H1 (cell line): ENCODE measurements at regions not wholly inside any gene's neighbourhood (a gene's known extent, or its start where the extent isn't known, plus 50 kb on each side); places are given as distances from the start of the nearest gene placed in this dataset.

ENCODE experiments used
- CTCF ChIA-PET: fragments of 300-600 bp; sonication (Branson Sonifier 250); formaldehyde crosslinking; loops from one replicate; lab custom pipeline; 2021; ENCODE audit not compliant: partially characterized antibody; lab: Charles Lee
- POLR2A ChIA-PET: fragments of 300-600 bp; sonication (Branson Sonifier 250); formaldehyde crosslinking; loops from one replicate; lab custom pipeline; 2021; ENCODE audit warnings: inconsistent platforms; ENCODE audit not compliant: partially characterized antibody; lab: Charles Lee
- DNase-seq, 2 experiments: peaks; one replicate each; pipeline versions ENCODE4 v3.0.0 to v3.0.0-alpha.2; 2010 to 2022; ENCODE audit warnings: low spot score in 2 of 2, low read depth in 1 of 2, mixed read lengths in 1 of 2
- FAIRE-seq: peaks from 2 replicates; lab custom pipeline; 2011; peaks lifted over from hg19 to GRCh38; lab: Jason Lieb, UNC
- H2AFZ ChIP-seq: 2 replicates; pipeline ENCODE4 v1.8.1; 2012; ENCODE audit warnings: low read length, inconsistent platforms
- H2AK5ac ChIP-seq: 2 replicates; pipeline ENCODE4 v1.6.1; 2013; ENCODE audit warnings: low read depth, low read length
- H2BK120ac ChIP-seq: replicated peaks from 2 replicates; pipeline ENCODE3; 2013; ENCODE audit warnings: low read depth, low read length, inconsistent platforms
- H2BK12ac ChIP-seq: 2 replicates; pipeline ENCODE4 v1.6.1; 2013; ENCODE audit warnings: low read depth, low read length
- H2BK15ac ChIP-seq: 2 replicates; pipeline ENCODE4 v1.6.1; 2013; ENCODE audit warnings: low read length
- H2BK20ac ChIP-seq: 2 replicates; pipeline ENCODE4 v1.6.1; 2013; ENCODE audit warnings: low read length
- H2BK5ac ChIP-seq: 2 replicates; pipeline ENCODE4 v1.6.1; 2013; ENCODE audit warnings: low read depth, low read length
- H3K14ac ChIP-seq: 2 replicates; pipeline ENCODE4 v1.6.1; 2013; ENCODE audit warnings: inconsistent platforms; ENCODE audit not compliant: insufficient read length
- H3K18ac ChIP-seq: 2 replicates; pipeline ENCODE4 v1.6.1; 2013; ENCODE audit warnings: low read length; ENCODE audit errors: extremely low read depth
- H3K23ac ChIP-seq: 2 replicates; pipeline ENCODE4 v1.6.1; 2013; ENCODE audit warnings: inconsistent platforms; ENCODE audit not compliant: insufficient read length
- H3K23me2 ChIP-seq: 2 replicates; pipeline ENCODE4 v1.6.1; 2013; ENCODE audit warnings: low read depth, low read length
- H3K27ac ChIP-seq: 2 replicates; pipeline ENCODE4 v1.6.1; 2011; ENCODE audit warnings: low read depth, low read length, inconsistent platforms
- H3K27me3 ChIP-seq, 4 experiments: replicated peaks in 1 of 4; 1 replicate in 1 of 4; 2 replicates in 3 of 4; pipeline versions ENCODE4 v1.6.1 to v1.8.1; 2011 to 2013; ENCODE audit warnings: low read length in 3 of 4, mild to moderate bottlenecking in 3 of 4, inconsistent platforms in 2 of 4, mixed read lengths in 2 of 4, moderate library complexity in 1 of 4; ENCODE audit not compliant: control insufficient read depth in 3 of 4, insufficient read depth in 3 of 4; ENCODE audit errors: extremely low read depth in 1 of 4
- H3K36me3 ChIP-seq, 4 experiments: 2 replicates each; pipeline versions ENCODE4 v1.6.1 to v1.8.1; 2011 to 2013; ENCODE audit warnings: mild to moderate bottlenecking in 4 of 4, low read length in 3 of 4, moderate library complexity in 2 of 4, control low read depth in 1 of 4, inconsistent platforms in 1 of 4; ENCODE audit not compliant: insufficient read depth in 4 of 4, control insufficient read depth in 2 of 4
- H3K4ac ChIP-seq: replicated peaks from 2 replicates; pipeline ENCODE3; 2013; ENCODE audit warnings: low read length, low read depth, mixed read lengths, inconsistent platforms; ENCODE audit not compliant: insufficient read length
- H3K4me1 ChIP-seq, 4 experiments: replicated peaks in 1 of 4; 1 replicate in 1 of 4; 2 replicates in 3 of 4; pipeline versions ENCODE4 v1.6.1 to v1.8.1; 2011 to 2013; ENCODE audit warnings: low read length in 3 of 4, inconsistent platforms in 2 of 4, mixed read lengths in 1 of 4; ENCODE audit not compliant: insufficient read depth in 4 of 4, control insufficient read depth in 3 of 4
- H3K4me2 ChIP-seq, 2 experiments: 2 replicates each; pipeline versions ENCODE4 v1.6.1 to v1.8.1; 2011 to 2013; ENCODE audit warnings: low read depth in 2 of 2, low read length in 2 of 2, control low read depth in 1 of 2, inconsistent platforms in 1 of 2, mild to moderate bottlenecking in 1 of 2; ENCODE audit not compliant: insufficient read depth in 1 of 2
- H3K4me3 ChIP-seq, 4 experiments: fragments of 200-600, 300-600 bp in 1 of 4; sonication (generic), shearing (Covaris generic), sonication (Bioruptor Twin) in 1 of 4; 2 replicates each; pipeline versions ENCODE4 v1.5.1 to v1.8.1; 2011 to 2016; ENCODE audit warnings: low read length in 4 of 4, low read depth in 3 of 4, control low read depth in 2 of 4, inconsistent platforms in 2 of 4, mild to moderate bottlenecking in 2 of 4, mixed read lengths in 1 of 4, moderate library complexity in 1 of 4; ENCODE audit not compliant: insufficient read depth in 2 of 4; ENCODE audit errors: extremely low read depth in 1 of 4
- H3K56ac ChIP-seq: replicated peaks from 2 replicates; pipeline ENCODE3; 2013; ENCODE audit warnings: low read depth, mild to moderate bottlenecking, mixed read lengths, low read length, inconsistent platforms; ENCODE audit not compliant: insufficient read length
- H3K79me1 ChIP-seq: 2 replicates; pipeline ENCODE4 v1.6.1; 2013; ENCODE audit warnings: low read depth, low read length, control low read depth
- H3K79me2 ChIP-seq, 2 experiments: 2 replicates each; pipeline versions ENCODE4 v1.6.1 to v1.8.1; 2012 to 2013; ENCODE audit warnings: low read length in 2 of 2, mild to moderate bottlenecking in 2 of 2, inconsistent platforms in 1 of 2; ENCODE audit not compliant: insufficient read depth in 2 of 2, control insufficient read depth in 1 of 2
- H3K9ac ChIP-seq, 4 experiments: replicated peaks in 1 of 4; 1 replicate in 1 of 4; 2 replicates in 3 of 4; pipeline versions ENCODE4 v1.6.1 to v1.8.1; 2011 to 2013; ENCODE audit warnings: low read depth in 3 of 4, low read length in 3 of 4, control low read depth in 2 of 4, mild to moderate bottlenecking in 2 of 4, moderate library complexity in 2 of 4, inconsistent platforms in 1 of 4; ENCODE audit errors: extremely low read depth in 1 of 4
- H3K9me3 ChIP-seq, 2 experiments: 2 replicates each; pipeline versions ENCODE4 v1.6.1 to v1.8.1; 2012 to 2013; ENCODE audit warnings: mild to moderate bottlenecking in 2 of 2, moderate library complexity in 2 of 2, control low read depth in 1 of 2, inconsistent platforms in 1 of 2, low read depth in 1 of 2, low read length in 1 of 2, mixed read lengths in 1 of 2; ENCODE audit not compliant: insufficient read depth in 2 of 2
- H4K20me1 ChIP-seq, 2 experiments: replicated peaks in 1 of 2; 2 replicates each; pipeline versions ENCODE3 to v1.8.1; 2011 to 2013; ENCODE audit warnings: inconsistent platforms in 2 of 2, low read length in 2 of 2, mild to moderate bottlenecking in 1 of 2; ENCODE audit not compliant: insufficient read depth in 2 of 2, control insufficient read depth in 1 of 2
- H4K5ac ChIP-seq: 2 replicates; pipeline ENCODE4 v1.6.1; 2013; ENCODE audit warnings: low read length, low read depth, mixed read lengths, inconsistent platforms; ENCODE audit not compliant: insufficient read length
- H4K8ac ChIP-seq: 2 replicates; pipeline ENCODE4 v1.8.0; 2013; ENCODE audit warnings: mild to moderate bottlenecking, moderate library complexity, low read length, inconsistent platforms; ENCODE audit not compliant: insufficient read depth; ENCODE audit errors: extremely low read depth
- H4K91ac ChIP-seq: replicated peaks from 2 replicates; pipeline ENCODE3; 2013; ENCODE audit warnings: low read length, mixed read lengths, inconsistent platforms; ENCODE audit not compliant: insufficient read length
- WGBS, 2 experiments: shearing (Covaris generic) in 1 of 2; methylation state at CpG; one replicate each; pipeline versions ENCODE4 v1.1.6 to v1.1.7; 2013 to 2015; ENCODE audit warnings: low lambda C conversion rate in 2 of 2, mixed read lengths in 2 of 2, inconsistent platforms in 1 of 2, low coverage in 1 of 2, missing lambda C conversion rate in 1 of 2; ENCODE audit not compliant: insufficient replicate concordance in 2 of 2, insufficient coverage in 1 of 2, insufficient read length in 1 of 2; ENCODE audit errors: extremely low coverage in 1 of 2, missing lambda C conversion rate in 1 of 2; 5-methylcytosine and 5-hydroxymethylcytosine counted together

DNA sequence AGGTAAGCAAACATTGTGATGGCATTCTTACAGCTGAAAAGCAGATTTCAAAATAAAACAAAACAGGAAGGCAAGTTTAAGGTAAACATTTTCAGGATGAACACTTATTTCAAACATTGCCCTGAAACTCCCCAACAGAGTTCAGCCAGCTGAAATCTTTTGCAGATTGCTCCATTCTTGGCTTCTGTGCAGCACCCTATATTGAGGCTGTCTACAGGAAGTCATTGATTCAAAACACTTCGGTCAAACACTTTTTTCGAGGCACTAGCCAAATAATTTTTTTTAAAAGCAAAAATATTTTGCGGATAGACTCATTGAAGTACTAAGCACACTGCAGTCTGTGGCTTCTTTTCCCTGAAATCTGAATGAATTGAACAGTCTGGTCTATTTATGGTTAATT, 318.1 kb upstream of the PDE3A start:
- Histone ChIP-seq H2BK12ac (no peak overlapping the region), H2AK5ac (no peak overlapping the region), H4K91ac (no peak overlapping the region), H2BK120ac (no peak overlapping the region), H4K5ac (no peak overlapping the region), H3K27me3 (no peaks in the 10 kb centered on the region), H3K9ac (no peak overlapping the region), H4K8ac (no peak overlapping the region), H4K20me1 (no peaks in the 10 kb centered on the region), H3K14ac (no peak overlapping the region), H2BK15ac (no peak overlapping the region), H3K36me3 (no peaks in the 10 kb centered on the region), H2BK20ac (no peak overlapping the region), H2AFZ (0 out of 2 replicates have a peak overlapping the region, but pooled peaks have one; percentile 37), H2BK5ac (no peak overlapping the region), H3K23ac (no peak overlapping the region), H3K23me2 (peaks cover 2% of the 10 kb centered on the region; the same call in 1 of the 2 replicates), H3K79me1 (no peaks in the 10 kb centered on the region), H3K27ac (no peak overlapping the region), H3K56ac (no peak overlapping the region), H3K4me1 (no peaks in the 10 kb centered on the region), H3K9me3 (no peaks in the 10 kb centered on the region), H3K79me2 (no peaks in the 10 kb centered on the region), H3K18ac (no peak overlapping the region), H3K4me2 (no peak overlapping the region), H3K4ac (no peak overlapping the region), H3K4me3 (no peak overlapping the region)
- WGBS, 2 experiments: 90% methylated on average over 3 of the region's 3 CpGs; no CpG with 5 or more reads in 1 of the 2 experiments
- FAIRE-seq: no peak
- ChIA-PET CTCF (interaction anchor here (0.9 kb wide), 2 partner anchors 134 to 293 kb away, joined by 3 to 4 read pairs; no protein-coding TSS in a partner anchor), POLR2A (no interaction called here)
- no peak for DNase-seq
